ENCODE measurements at regions not wholly inside any gene's neighbourhood (a gene's known extent, or its start where the extent isn't known, plus 50 kb on each side); places are given as distances from the start of the nearest gene placed in this dataset.

DNA sequence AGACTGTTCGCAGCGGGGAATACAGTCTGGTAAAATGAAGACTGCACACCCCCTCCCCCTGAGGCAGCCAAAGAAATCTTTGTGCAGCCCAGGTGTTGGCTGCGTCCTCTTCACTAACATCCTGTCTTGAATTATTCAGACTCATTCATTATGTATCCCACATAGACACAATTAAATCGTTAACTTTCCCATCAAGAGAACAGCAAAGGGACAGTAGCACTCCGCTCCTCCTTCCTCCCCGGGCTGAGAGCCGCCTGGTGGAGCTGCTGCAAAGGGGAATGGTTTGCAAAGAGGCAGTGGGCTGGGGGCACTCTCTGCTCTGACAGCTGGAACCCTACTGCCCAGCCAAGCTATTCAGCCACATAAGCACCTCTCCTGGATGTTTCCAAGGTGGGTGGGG lies 290.0 kb upstream of the SOX9 start:
- no peak for DNase-seq
- H3K9me3 ChIP-seq (ENCODE audit: low read length), result no peaks in the 10 kb centered on the region
- ATAC-seq, result no peak
- no peaks in the 10 kb centered on the region for H3K36me3 ChIP-seq (ENCODE audit: low read depth, low read length)
- no peaks in the 10 kb centered on the region for H3K79me2 ChIP-seq (ENCODE audit: low read length)
- H2AFZ ChIP-seq (ENCODE audit: low read length), result no peak overlapping the region
- no peaks in the 10 kb centered on the region for H3K27me3 ChIP-seq (ENCODE audit: low read length)
- H4K20me1 ChIP-seq (ENCODE audit: low read length), result no peaks in the 10 kb centered on the region
- H3K9me2 ChIP-seq (replicated peaks; ENCODE audit: low read length), result no peaks in the 10 kb centered on the region
- BruUV-seq (replicated peaks), result no TSS peak
- no peak overlapping the region for H3K4me2 ChIP-seq (ENCODE audit: low read length)
- H3K9ac ChIP-seq (ENCODE audit: low read length), result no peak overlapping the region
- H3K27ac ChIP-seq (ENCODE audit: low read length), result no peak overlapping the region
- POLR2A ChIA-PET (ENCODE audit: unreplicated experiment), result no interaction called here
- no peaks in the 10 kb centered on the region for H3K4me1 ChIP-seq (ENCODE audit: insufficient read depth, low read length)
- intact Hi-C loops (cut with micrococcal nuclease), result no loop called here
- TF ChIP-seq CTCF (conservative IDR thresholded peaks at IDR 0.05; ENCODE audit: low read depth, low read length) (no peak), EZH2phosphoT487 (IDR thresholded peaks at IDR 0.05; ENCODE audit: borderline replicate concordance, low read length) (no peak), EZH2 (IDR thresholded peaks at IDR 0.05; ENCODE audit: low read length, unreplicated experiment) (no peak)
- CTCF ChIA-PET, result no interaction called here
- H3F3A ChIP-seq (ENCODE audit: low read length, unreplicated experiment), result no peaks in the 10 kb centered on the region
- H3K4me3 ChIP-seq (ENCODE audit: low read length), result no peak overlapping the region

DNA sequence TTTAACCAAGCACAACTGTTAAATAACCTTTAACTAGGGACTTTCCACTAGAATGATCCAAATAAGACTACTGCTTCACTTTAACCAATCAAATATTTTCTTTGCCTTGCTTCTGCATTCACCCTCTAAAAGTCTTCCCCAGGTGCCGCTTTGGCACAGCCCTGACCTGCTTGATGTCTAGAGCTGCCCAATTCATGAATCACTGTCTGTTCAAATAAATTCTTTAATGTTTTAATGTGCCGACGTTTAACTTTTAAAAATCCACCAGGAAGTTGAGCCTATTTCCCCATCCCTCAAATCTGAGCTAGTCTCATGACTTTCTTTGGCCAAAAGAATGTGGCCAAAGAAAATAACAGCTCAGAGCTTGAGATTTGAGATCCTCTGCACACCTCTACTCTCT lies 277.8 kb upstream of the SOX9 start:
- H3K27me3 ChIP-seq (ENCODE audit: low read length), result no peaks in the 10 kb centered on the region
- no peak for TF ChIP-seq EZH2phosphoT487 (IDR thresholded peaks at IDR 0.05; ENCODE audit: borderline replicate concordance, low read length)
- TF ChIP-seq CTCF (conservative IDR thresholded peaks at IDR 0.05; ENCODE audit: low read depth, low read length), result no peak
- TF ChIP-seq EZH2 (IDR thresholded peaks at IDR 0.05; ENCODE audit: low read length, unreplicated experiment), result no peak
- H3K27ac ChIP-seq (ENCODE audit: low read length), result no peak overlapping the region
- POLR2A ChIA-PET (ENCODE audit: unreplicated experiment), result interaction anchor here (0.7 kb wide), 1 partner anchor 92 kb away, joined by 3 read pairs; no protein-coding TSS in a partner anchor
- intact Hi-C loops (cut with micrococcal nuclease), result no loop called here
- DNase-seq, result no peak
- H3K4me2 ChIP-seq (ENCODE audit: low read length), result no peak overlapping the region
- no peak for ATAC-seq
- H4K20me1 ChIP-seq (ENCODE audit: low read length), result no peaks in the 10 kb centered on the region
- no peaks in the 10 kb centered on the region for H3K79me2 ChIP-seq (ENCODE audit: low read length)
- H3K4me1 ChIP-seq (ENCODE audit: insufficient read depth, low read length), result no peaks in the 10 kb centered on the region
- CTCF ChIA-PET, result no interaction called here
- BruUV-seq (replicated peaks), result no TSS peak
- no peaks in the 10 kb centered on the region for H3F3A ChIP-seq (ENCODE audit: low read length, unreplicated experiment)
- no peaks in the 10 kb centered on the region for H3K9me3 ChIP-seq (ENCODE audit: low read length)
- H3K9me2 ChIP-seq (replicated peaks; ENCODE audit: low read length), result no peaks in the 10 kb centered on the region
- H3K4me3 ChIP-seq (ENCODE audit: low read length), result no peak overlapping the region
- no peaks in the 10 kb centered on the region for H3K36me3 ChIP-seq (ENCODE audit: low read depth, low read length)
- H2AFZ ChIP-seq (ENCODE audit: low read length), result no peak overlapping the region
- H3K9ac ChIP-seq (ENCODE audit: low read length), result no peak overlapping the region

GRCh38 chr17:71845337-71845736 lies 275.5 kb upstream of the SOX9 start:
- TF ChIP-seq EZH2phosphoT487 (IDR thresholded peaks at IDR 0.05; ENCODE audit: borderline replicate concordance, low read length) (no peak), CTCF (conservative IDR thresholded peaks at IDR 0.05; ENCODE audit: low read depth, low read length) (no peak), EZH2 (IDR thresholded peaks at IDR 0.05; ENCODE audit: low read length, unreplicated experiment) (no peak)
- H3K9me3 ChIP-seq (ENCODE audit: low read length), result no peaks in the 10 kb centered on the region
- no peak overlapping the region for H2AFZ ChIP-seq (ENCODE audit: low read length)

More at GRCh38 chr17:71845337-71845736, 275.5 kb upstream of the SOX9 start:
- H3K79me2 ChIP-seq (ENCODE audit: low read length), result no peaks in the 10 kb centered on the region
- H4K20me1 ChIP-seq (ENCODE audit: low read length), result no peaks in the 10 kb centered on the region
- no peak for ATAC-seq
- no peaks in the 10 kb centered on the region for H3K9me2 ChIP-seq (replicated peaks; ENCODE audit: low read length)
- no TSS peak for BruUV-seq (replicated peaks)
- no peak overlapping the region for H3K9ac ChIP-seq (ENCODE audit: low read length)
- H3K4me1 ChIP-seq (ENCODE audit: insufficient read depth, low read length), result no peaks in the 10 kb centered on the region
- ChIA-PET POLR2A (ENCODE audit: unreplicated experiment) (no interaction called here), CTCF (no interaction called here)
- H3F3A ChIP-seq (ENCODE audit: low read length, unreplicated experiment), result no peaks in the 10 kb centered on the region
- intact Hi-C loops (cut with micrococcal nuclease), result no loop called here
- H3K27me3 ChIP-seq (ENCODE audit: low read length), result no peaks in the 10 kb centered on the region
- no peak overlapping the region for H3K4me2 ChIP-seq (ENCODE audit: low read length)
- no peaks in the 10 kb centered on the region for H3K36me3 ChIP-seq (ENCODE audit: low read depth, low read length)
- no peak overlapping the region for H3K27ac ChIP-seq (ENCODE audit: low read length)
- H3K4me3 ChIP-seq (ENCODE audit: low read length), result no peak overlapping the region
- no peak for DNase-seq
